HepG2 (cell line): ENCODE measurements at regions not wholly inside any gene's neighbourhood (a gene's known extent, or its start where the extent isn't known, plus 50 kb on each side); places are given as distances from the start of the nearest gene placed in this dataset.

Experiments used
- BHLHE40 ChIP-seq: IDR thresholded peaks from 2 replicates; pipeline ENCODE4 v1.6.1; 2011; ENCODE audit warnings: low read length, improper control_type of control experiment
- CERS6 ChIP-seq: sonication (generic); formaldehyde crosslinking; IDR thresholded peaks from 2 replicates; pipeline ENCODE4 v1.5.0; 2020; ENCODE audit warnings: missing genetic modification reagents
- EED ChIP-seq: sonication (generic); formaldehyde crosslinking; IDR thresholded peaks from 2 replicates; pipeline ENCODE4 v1.5.0; 2020; ENCODE audit warnings: mild to moderate bottlenecking, missing genetic modification reagents
- MLXIP ChIP-seq: sonication (generic); formaldehyde crosslinking; IDR thresholded peaks from 2 replicates; pipeline ENCODE4 v1.9.0; 2021; ENCODE audit warnings: missing genetic modification reagents, borderline replicate concordance
- PRDM10 ChIP-seq: sonication (generic); formaldehyde crosslinking; IDR thresholded peaks from 2 replicates; pipeline ENCODE4 v1.4.0; 2020; ENCODE audit warnings: low read depth, missing genetic modification reagents
- SALL2 ChIP-seq: sonication (generic); formaldehyde crosslinking; IDR thresholded peaks from 2 replicates; pipeline ENCODE4 v1.8.1; 2023; ENCODE audit warnings: mild to moderate bottlenecking, missing genetic modification reagents, inconsistent platforms
- SKIL ChIP-seq: sonication (generic); formaldehyde crosslinking; IDR thresholded peaks from 2 replicates; pipeline ENCODE4 v1.8.0; 2022; ENCODE audit warnings: missing genetic modification reagents, mild to moderate bottlenecking, moderate library complexity, borderline replicate concordance
- SOX5 ChIP-seq: IDR thresholded peaks from 2 replicates; pipeline ENCODE4 v1.6.1; 2016; ENCODE audit warnings: borderline replicate concordance
- ZFX ChIP-seq: sonication (generic); formaldehyde crosslinking; IDR thresholded peaks from 2 replicates; pipeline ENCODE4 v1.4.0; 2020; ENCODE audit warnings: mild to moderate bottlenecking, low read depth, missing genetic modification reagents, moderate library complexity
- ZNF280B ChIP-seq: sonication (generic); formaldehyde crosslinking; IDR thresholded peaks from 2 replicates; pipeline ENCODE4 v1.5.0; 2020; ENCODE audit warnings: missing genetic modification reagents, mild to moderate bottlenecking, borderline replicate concordance
- ZNF446 ChIP-seq: sonication (generic); formaldehyde crosslinking; IDR thresholded peaks from 2 replicates; pipeline ENCODE4 v1.5.0; 2020; ENCODE audit warnings: mild to moderate bottlenecking, missing genetic modification reagents
- ZNF574 ChIP-seq: sonication (generic); formaldehyde crosslinking; IDR thresholded peaks from 2 replicates; pipeline ENCODE4 v1.4.0; 2020; ENCODE audit warnings: missing genetic modification reagents
- ZNF678 ChIP-seq: sonication (generic); formaldehyde crosslinking; IDR thresholded peaks from 2 replicates; pipeline ENCODE4 v1.4.0; 2020; ENCODE audit warnings: mild to moderate bottlenecking, missing genetic modification reagents

GRCh38 chr6:26286168-26286877 lies 78.7 kb upstream of the BTN3A2 start (continued):
- TF ChIP-seq BHLHE40 (0 out of 2 replicates have a peak, but pooled peaks have one; percentile 13), EED (CRISPR knock-in tag) (no peak), CERS6 (CRISPR knock-in tag) (no peak), SALL2 (CRISPR knock-in tag) (no peak), SOX5 (CRISPR knock-in tag) (peak; percentile 48; the same call in 1 of the 2 replicates), ZNF574 (CRISPR knock-in tag) (0 out of 2 replicates have a peak, but pooled peaks have one; percentile 34), PRDM10 (CRISPR knock-in tag) (peak; percentile 29; the same call in 1 of the 2 replicates), SKIL (CRISPR knock-in tag) (no peak; the same call in 1 of the 2 replicates), ZFX (peak; percentile 58), MLXIP (0 out of 2 replicates have a peak, but pooled peaks have one; percentile 58), ZNF446 (CRISPR knock-in tag) (no peak), ZNF678 (CRISPR knock-in tag) (no peak), ZNF280B (CRISPR knock-in tag) (no peak)
